ENCODE measurements at regions not wholly inside any gene's neighbourhood (a gene's known extent, or its start where the extent isn't known, plus 50 kb on each side); places are given as distances from the start of the nearest gene placed in this dataset.

DNA sequence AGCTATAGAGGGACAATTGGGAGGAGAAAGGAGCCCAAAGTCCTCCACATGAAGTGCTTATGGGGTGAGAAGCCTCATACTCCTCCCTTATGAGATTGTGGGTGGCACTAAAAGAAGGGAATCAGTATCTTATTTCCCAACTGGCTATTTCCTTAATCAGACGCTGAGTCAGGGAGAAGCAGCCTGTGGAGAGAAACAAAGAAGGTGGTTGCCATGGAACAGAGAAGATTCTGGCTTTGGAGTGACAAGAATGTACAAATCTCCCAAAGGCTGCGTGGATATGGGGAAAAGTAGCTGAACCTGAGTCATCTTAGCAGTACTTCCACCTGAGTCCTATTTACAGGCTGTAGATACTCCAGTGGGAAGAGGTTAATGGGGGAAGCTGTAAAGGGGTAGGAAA is 115.8 kb upstream of the CWC22 start:
- DNase-seq, result peak; percentile 13 to 16

DNA sequence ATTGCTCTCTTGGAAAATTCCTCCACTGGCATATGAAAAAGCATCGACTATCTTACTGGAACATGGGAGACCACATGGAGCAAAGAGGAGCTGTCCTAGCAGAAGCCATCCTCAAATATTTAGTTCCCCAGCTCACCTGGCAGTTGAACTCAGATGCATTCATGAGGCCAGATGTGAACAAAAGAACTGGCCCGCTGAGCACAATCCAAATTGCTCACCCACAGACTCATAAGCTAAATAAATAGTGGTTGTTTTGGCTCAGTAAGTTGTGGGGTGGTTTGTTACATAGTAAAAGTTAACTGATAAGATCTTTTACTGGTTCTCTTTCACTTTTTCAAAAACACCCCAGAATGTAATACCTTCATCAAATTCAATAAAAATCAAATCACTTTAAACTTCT is 108.6 kb upstream of the CWC22 start:
- DNase-seq, result no peak

DNA sequence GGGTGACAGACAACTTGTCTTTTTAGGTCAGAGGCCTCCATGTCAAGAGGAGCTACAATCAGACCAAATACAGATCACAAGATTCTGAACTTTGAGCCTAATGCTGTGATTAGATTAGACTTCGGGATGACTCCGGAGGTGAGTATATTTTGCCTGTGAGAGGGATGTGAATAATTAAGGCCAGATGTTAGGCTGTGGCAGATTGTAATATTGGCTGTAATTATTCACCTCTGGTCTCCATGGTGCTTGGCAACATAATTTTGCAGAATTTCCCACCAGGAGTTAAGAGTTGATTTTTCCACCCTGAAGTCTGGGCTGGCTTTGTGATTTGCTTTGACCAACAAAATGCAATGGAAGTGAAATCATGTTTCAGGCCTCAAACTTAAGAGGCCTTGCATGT is 108.2 kb upstream of the CWC22 start:
- no peak for DNase-seq

DNA sequence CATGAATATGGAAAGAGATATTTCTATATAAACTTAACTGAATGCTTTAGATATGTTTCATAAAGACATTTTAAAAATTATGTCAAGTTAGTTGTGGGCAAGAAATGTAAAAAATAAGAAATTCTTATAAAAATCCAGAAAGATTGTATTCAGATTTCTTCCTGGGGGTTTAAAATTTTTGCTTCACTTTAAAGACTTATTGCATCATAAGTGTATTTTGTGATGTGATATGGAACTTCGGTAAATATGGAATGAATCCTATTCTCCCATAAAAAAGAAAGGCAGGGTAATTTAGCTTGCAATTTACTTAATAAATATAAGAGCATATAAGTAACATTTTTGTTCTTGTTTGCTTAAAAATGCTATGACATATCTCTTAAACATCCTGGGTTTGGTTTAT is 104.8 kb upstream of the CWC22 start:
- no peak for DNase-seq

DNA sequence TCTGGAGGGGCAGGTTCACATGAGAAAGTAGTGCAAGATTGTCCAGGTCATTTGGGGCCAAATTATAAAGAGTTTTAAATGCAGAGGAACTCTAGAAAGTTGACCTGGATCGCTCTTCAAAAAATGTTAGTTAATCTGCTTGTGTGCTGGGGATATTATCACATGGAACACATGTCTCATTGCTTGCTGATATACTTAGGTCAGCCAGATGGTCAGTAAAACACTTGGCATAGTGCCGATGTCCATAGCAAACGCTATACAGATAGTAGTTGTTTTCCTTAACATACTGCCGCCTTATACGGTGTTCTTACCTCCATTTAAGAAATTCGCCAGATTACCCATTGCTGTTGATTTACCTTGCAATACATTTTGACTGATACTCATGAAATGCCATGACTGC is 103.4 kb upstream of the CWC22 start:
- DNase-seq, result no peak

DNA sequence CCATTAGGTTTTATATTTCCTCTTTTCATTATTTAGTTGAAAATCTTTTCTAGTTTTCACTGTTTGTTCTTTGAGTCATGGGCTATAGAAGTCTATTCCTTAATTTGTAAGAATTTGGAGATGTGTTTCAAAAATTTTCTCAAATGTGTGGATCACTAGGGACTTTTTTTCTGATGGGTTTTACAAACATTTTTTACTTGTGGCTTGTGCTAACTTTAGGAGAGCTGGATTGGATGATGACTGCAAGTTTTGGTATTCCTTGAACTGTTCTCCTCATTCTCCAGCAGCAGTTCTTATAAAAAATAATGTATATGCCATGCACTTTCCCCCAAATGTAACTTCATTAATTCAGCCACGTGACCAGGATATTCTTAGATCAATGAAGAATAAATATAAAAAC is 94.7 kb upstream of the CWC22 start:
- DNase-seq, result no peak

DNA sequence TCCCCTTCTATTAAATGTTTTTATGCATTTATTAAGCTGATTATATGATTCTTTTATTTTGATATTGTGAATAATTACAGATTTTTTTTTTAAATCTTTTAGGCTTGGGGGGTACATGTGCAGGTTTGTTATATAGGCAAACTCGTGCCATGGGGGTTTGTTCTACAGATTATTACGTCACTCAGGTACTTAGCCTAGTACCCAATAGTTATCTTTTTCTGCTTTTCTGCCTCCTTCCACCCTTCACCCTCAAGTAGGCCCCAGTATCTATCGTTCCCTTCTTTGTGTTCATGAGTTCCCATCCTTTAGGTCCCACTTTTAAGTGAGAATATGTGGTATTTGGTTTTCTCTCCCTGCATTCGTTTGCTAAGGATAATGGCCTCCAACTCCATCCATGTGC is 92.2 kb upstream of the CWC22 start:
- DNase-seq, result no peak

DNA sequence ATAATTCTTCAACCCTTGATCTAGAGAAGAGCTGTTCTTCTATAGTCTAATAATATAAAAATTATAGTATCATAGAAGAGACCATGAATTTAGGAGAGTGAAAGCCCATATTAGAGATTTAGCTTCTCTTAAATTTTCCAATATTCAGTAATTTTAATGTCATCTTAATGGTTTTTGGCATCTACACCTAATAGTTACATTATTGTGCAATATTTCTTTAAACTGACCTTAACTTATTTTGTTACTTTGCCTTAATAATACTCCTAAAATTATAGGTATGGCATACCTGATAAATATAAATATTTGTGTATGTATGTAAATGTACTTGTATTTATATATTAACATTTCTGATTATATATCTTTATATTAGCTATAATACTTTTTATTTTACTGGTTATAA is 78.0 kb upstream of the CWC22 start:
- no peak for DNase-seq

DNA sequence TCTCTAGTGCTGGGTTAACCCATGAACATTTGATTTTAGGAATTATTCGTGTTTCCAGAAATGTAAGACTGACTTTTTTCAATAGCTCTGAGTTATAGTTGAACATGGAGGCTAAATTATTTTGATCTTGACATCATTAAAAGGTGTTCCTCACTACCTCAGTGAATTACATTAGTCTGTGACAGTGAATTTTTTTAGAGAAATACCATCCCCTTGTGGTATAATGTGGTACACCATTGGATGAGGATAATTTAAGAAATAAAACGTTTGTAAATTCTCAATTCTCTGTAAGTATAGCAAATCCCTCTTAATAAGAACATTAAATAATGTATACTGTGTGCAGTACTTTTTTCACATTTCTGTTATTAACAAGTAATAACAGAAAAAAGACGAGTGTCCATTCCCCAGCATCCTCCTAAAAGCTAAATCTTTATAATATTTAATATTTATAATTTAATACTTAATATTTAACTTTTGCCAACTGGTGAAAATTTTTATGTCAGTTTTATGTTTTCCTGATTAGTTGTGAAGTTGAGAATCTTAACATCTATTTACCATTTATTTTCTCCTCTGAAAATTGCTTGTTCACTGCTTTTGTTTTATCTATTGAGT is 70.3 kb upstream of the CWC22 start:
- DNase-seq, result no peak

DNA sequence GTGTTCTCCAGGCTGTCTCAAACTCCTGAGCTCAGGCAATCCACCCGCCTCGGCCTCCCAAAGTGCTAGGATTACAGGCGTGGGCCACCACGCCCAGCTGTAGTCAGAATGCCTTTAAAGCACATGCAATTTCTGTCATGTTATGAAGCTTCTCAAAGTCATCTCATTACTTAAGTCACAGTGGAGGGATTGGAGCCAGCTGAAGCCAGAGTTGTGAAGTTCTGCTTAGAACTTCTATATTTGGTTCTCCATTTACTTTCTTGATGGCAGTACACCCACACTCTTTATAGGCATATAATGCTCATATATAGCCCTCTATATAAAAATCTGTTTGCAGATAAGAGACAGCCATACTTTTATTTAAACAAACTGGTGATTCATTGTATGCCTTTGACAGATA is 68.8 kb upstream of the CWC22 start:
- no peak for DNase-seq

DNA sequence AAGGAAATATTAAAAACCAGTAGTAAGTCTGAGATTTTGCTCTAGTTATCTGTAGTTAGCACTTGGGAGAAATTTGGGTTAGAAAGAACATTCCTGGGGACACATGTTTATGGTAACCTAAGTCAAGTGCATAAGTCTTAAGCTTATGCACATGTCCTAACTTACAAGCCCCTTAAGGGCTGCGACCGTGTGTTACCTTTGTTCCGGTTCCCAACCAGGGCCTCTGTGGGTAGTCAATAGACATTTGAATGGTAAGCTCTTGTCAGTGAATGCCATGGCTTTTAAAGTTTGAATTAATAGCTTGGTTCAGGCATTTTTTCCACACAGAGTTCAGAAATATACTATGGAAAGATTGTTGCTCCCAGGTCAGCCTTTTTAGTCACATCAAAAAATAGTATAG is 64.7 kb upstream of the CWC22 start:
- no peak for DNase-seq

DNA sequence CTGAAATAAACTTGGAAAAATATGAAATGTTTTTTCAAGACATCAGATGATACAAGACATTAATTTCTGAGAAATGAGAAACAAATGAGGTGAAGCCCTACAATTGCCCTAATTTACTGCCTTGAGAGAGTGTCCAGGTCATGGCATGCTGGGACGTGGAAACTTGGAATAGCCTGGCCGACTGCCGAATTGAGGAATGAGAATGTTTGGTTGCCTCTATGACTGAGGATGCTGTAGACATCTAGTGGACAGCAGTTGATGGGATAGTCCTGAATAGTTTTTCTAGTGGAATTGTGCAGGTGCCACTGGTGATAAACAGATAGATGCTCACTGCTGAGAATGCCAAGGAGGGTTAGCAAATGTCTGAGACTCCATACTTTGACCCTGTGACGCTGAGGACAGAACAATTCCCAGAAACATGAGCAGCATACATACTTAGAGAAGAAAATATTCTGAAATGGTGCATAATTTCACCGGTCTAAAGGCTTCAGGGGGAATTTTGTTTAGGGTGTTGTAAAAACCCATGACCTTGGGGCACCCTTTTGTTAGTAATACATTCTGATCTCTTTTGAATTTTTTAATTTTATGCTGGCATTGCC is 56.5 kb upstream of the CWC22 start:
- DNase-seq, result no peak

DNA sequence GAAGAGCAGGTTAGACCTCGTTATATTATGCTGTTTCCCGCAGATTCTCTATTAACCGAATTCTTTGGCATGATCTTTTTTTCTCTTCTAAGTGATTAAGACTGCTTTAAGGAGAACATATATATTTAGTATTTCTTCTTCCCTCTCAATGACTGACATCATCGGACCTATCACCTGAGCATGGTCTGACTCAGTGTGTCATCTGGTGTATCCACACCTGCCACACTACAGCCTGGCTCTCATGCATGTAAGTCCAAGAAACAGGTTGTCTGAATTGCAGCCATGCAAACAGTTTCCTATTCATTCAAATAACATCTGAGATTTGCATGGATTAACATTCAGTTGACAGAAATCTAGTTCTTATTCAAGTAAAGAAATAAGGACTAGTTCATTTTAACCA is 55.1 kb upstream of the CWC22 start:
- DNase-seq, result no peak

DNA sequence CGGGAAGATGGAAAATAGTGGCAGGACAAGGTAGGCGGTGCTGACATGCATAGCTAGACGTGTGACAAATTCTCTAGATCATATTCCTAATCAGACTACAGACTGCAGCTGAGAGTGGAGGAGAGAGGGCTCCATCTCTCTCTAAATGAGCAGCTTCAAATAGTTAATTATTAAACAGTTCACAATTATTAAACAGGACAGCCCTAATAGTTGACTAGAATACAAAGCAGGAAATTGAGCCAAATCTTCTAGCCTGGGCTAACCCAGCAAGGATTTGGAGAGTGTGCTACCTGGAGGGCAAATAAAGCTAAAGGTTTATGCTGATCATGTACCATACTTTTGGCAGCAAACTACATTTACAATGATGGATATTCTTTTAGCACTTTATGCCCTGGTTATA is 54.4 kb upstream of the CWC22 start:
- no peak for DNase-seq

DNA sequence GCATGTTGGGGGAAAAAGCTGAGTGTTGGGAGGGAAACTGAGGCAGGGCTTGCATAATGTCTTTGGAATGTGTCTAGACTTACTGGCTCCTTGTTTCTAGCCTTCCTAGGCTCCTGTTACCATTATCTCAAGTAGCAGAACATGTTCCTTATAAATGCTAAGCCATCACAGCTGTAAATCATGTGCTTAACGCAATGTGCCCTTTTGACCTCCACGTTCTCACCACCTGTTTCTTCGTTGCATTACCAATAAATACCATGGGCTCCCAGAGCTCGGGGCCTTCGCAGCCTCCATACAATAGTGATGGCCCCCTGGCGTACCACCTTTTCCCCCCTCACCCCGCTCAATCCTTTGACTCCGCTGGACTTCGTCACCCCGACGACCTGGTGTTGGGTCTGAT is 54.0 kb upstream of the CWC22 start:
- no peak for DNase-seq

DNA sequence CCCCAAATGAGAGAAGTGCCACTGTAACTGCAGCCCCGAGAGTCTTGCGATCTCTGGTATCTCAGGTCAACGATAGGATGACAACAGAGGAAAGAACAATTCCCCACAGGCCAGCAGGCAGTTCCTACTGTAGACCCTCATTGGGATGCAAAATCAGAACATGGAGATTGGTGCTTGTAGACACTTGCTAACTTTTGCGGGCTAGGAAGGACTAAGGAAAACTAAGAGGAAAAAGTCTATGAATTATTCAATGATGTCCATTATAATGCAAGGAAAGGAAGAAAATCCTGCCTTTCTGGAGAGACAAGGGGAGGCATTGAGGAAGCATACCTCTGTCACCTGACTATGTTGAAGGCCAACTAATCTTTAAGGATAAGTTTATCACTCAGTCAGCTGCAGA is 51.9 kb upstream of the CWC22 start:
- no peak for DNase-seq

DNA sequence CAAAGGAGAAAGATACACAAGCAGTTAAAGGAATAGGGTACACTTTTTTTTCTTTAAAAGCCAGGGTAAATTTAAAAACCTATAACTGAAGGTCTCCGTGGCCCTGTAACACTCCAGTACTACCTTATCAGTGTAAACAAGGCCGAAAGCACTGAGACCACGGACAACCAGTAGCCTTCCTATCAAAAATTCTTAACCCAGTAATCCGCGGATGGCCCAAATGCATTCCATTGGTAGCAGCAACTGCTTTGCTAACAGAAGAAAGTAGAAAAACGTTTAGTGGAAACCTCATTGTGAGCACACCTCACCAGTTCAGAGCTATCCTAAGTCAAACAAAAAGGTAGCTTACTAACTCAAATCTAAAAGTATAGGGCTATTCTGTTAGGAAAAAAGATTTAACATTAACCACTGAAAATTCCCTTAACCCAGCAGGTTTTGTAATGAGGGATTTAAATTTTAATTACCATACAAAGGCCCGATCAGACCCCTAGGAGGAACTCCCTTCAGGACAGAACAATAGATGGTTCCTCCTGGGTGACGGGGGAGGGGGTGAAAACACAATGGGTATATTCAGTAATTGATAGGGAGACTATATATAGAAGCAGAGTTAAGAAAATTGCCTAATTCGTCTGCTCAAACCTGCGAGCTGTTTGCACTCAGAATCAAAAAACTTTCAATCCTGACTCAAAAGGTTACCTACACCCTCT is 50.8 kb upstream of the CWC22 start:
- DNase-seq, result no peak
